Coronary artery (tissue), 2 donors: ENCODE measurements at regions not wholly inside any gene's neighbourhood (a gene's known extent, or its start where the extent isn't known, plus 50 kb on each side); places are given as distances from the start of the nearest gene placed in this dataset.

Experiments used
- DNase-seq: peaks from one replicate; pipeline ENCODE4 v3.0.0-alpha.2; 2017; ENCODE audit warnings: low spot score
- H3K27ac ChIP-seq, 2 donors: fragments of 200-600 bp; sonication (generic); one replicate each; pipeline ENCODE4 v1.5.1; 2016 to 2019
- H3K4me3 ChIP-seq: fragments of 200-600 bp; sonication (generic); 2 replicates; pipeline ENCODE4 v1.5.1; 2016; ENCODE audit warnings: mild to moderate bottlenecking, moderate library complexity
- CTCF ChIP-seq: fragments of 200-600 bp; sonication (generic); IDR thresholded peaks from one replicate; pipeline ENCODE4 v1.5.1; 2019; ENCODE audit warnings: antibody characterized with exemption

- TF ChIP-seq CTCF: no peak
- H3K27ac ChIP-seq: peak overlapping the region in 1 of 2 donors; percentile 5
- no peak overlapping the region for H3K4me3 ChIP-seq
- no peak for DNase-seq
These were observed 93.8 kb downstream of the LITAF start for GRCh38 chr16:11492808-11493530.

- H3K27ac ChIP-seq: peak overlapping the region in 1 of 2 donors; percentile 5
- no peak for DNase-seq
- TF ChIP-seq CTCF: no peak
- no peak overlapping the region for H3K4me3 ChIP-seq
These were observed 93.2 kb downstream of the LITAF start for GRCh38 chr16:11493531-11493929.

- DNase-seq: no peak
- TF ChIP-seq CTCF: no peak
- Histone ChIP-seq H3K4me3 (no peak overlapping the region), H3K27ac (peak overlapping the region; percentile 94 to 97)
These were observed 92.7 kb downstream of the LITAF start for GRCh38 chr16:11494029-11494428.

- DNase-seq: no peak
- no peak for TF ChIP-seq CTCF
- no peak overlapping the region for H3K4me3 ChIP-seq
- peak overlapping the region; percentile 94 to 97 for H3K27ac ChIP-seq
These were observed 92.3 kb downstream of the LITAF start for GRCh38 chr16:11494433-11494832.

- no peak for TF ChIP-seq CTCF
- no peak for DNase-seq
- H3K27ac ChIP-seq: peak overlapping the region; percentile 94 to 97
- H3K4me3 ChIP-seq: no peak overlapping the region
These were observed 91.7 kb downstream of the LITAF start for GRCh38 chr16:11495066-11495407.
